Thyroid gland (tissue), 4 donors: ENCODE measurements at regions not wholly inside any gene's neighbourhood (a gene's known extent, or its start where the extent isn't known, plus 50 kb on each side); places are given as distances from the start of the nearest gene placed in this dataset.

Source experiments
- POLR2A ChIP-seq, 2 donors: fragments of 450-650 bp; IDR thresholded peaks; one replicate each; pipeline ENCODE4 v1.6.1; 2017; ENCODE audit warnings: antibody characterized with exemption in 2 of 2, mild to moderate bottlenecking in 2 of 2, moderate library complexity in 1 of 2
- TF ChIP-seq, protein P1 (sequence below), 6 experiments: fragments of 200-600 bp in 3 of 6; fragments of 450-650 bp in 3 of 6; sonication (generic) in 3 of 6; IDR thresholded peaks; one replicate each; pipeline ENCODE4 v1.5.1; 2016 to 2019; ENCODE audit warnings: antibody characterized with exemption in 6 of 6, mild to moderate bottlenecking in 2 of 6, inconsistent platforms in 1 of 6, moderate library complexity in 1 of 6

DNA sequence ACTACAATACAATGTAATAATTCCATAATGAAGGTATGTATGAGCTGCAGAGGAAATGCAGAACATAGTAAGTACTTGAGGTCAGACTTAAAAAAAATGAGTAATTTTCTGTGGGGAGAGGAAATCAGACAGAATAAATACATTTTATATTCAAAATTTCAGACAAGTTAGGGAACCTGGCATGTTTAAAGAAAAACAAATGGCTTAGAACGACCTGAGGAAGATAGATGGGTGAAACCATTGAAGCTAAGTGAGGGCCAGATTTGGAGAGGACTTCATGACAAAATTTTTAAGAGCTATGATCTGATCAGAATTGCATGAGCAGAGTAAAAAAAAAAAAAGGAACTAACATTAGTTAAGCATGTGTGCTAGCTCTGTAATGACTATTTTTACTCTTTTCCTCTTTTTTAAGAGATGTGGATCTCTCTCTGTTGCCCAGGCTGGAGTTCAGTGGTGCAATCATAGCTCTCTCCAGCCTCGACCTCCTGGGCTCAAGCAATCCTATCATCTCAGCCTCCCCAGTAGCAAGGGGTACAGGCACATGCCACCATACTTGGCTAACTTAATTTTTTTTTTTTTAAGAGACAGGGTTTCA, 157.6 kb upstream of the PDE3A start:
- TF ChIP-seq, protein P1, sequence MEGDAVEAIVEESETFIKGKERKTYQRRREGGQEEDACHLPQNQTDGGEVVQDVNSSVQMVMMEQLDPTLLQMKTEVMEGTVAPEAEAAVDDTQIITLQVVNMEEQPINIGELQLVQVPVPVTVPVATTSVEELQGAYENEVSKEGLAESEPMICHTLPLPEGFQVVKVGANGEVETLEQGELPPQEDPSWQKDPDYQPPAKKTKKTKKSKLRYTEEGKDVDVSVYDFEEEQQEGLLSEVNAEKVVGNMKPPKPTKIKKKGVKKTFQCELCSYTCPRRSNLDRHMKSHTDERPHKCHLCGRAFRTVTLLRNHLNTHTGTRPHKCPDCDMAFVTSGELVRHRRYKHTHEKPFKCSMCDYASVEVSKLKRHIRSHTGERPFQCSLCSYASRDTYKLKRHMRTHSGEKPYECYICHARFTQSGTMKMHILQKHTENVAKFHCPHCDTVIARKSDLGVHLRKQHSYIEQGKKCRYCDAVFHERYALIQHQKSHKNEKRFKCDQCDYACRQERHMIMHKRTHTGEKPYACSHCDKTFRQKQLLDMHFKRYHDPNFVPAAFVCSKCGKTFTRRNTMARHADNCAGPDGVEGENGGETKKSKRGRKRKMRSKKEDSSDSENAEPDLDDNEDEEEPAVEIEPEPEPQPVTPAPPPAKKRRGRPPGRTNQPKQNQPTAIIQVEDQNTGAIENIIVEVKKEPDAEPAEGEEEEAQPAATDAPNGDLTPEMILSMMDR (IDR thresholded peaks at IDR 0.05): no peak
- TF ChIP-seq POLR2A (IDR thresholded peaks at IDR 0.05): no peak
